HepG2 (cell line): ENCODE measurements at regions not wholly inside any gene's neighbourhood (a gene's known extent, or its start where the extent isn't known, plus 50 kb on each side); places are given as distances from the start of the nearest gene placed in this dataset.

ENCODE experiments used
- ATAC-seq: fragments of 200-7000 bp; cut with Tn5 transposase; 3 replicates; pipeline ENCODE4 v1.9.1; 2020; ENCODE audit warnings: mild to moderate bottlenecking, moderate library complexity
- BruUV-seq: library from RNA; stranded (reverse); fragments of 400-500 nt; replicated peaks from 2 replicates; lab custom pipeline; 2021; lab: Mats Ljungman, UMichigan
- CTCF ChIA-PET: fragments of 300-600 bp; formaldehyde crosslinking; extraction: SDS; loops from one replicate; lab custom pipeline; 2021; ENCODE audit warnings: low total read pairs, inconsistent platforms, low intra/inter-chr PET ratio; lab: Yijun Ruan, JAX
- POLR2A ChIA-PET: fragments of 350-600 bp; sonication (Branson Sonifier 250); formaldehyde crosslinking; loops from one replicate; lab custom pipeline; 2020; ENCODE audit warnings: antibody characterized with exemption, inconsistent platforms; lab: Yijun Ruan, JAX
- DNase-seq: peaks from one replicate; pipeline ENCODE4 v3.0.0-alpha.2; 2015; ENCODE audit warnings: low spot score
- FAIRE-seq: peaks from 3 replicates; lab custom pipeline; 2011; peaks lifted over from hg19 to GRCh38; lab: Jason Lieb, UNC
- H2AFZ ChIP-seq: one replicate; pipeline ENCODE4 v1.6.1; 2011; ENCODE audit warnings: low read length, inconsistent platforms
- H3K27ac ChIP-seq: fragments of 300-600 bp; 3 replicates; pipeline ENCODE4 v1.8.0; 2011; ENCODE audit warnings: mixed run types, mild to moderate bottlenecking, mixed read lengths, low read length, inconsistent platforms; ENCODE audit not compliant: insufficient read depth; ENCODE audit errors: extremely low read length
- H3K27me3 ChIP-seq, 2 experiments: fragments of 200-600 bp in 1 of 2; 2 replicates in 1 of 2; 3 replicates in 1 of 2; pipeline versions ENCODE4 v1.6.0 to v1.8.0; 2011; ENCODE audit warnings: low read length in 2 of 2, mild to moderate bottlenecking in 2 of 2, moderate library complexity in 2 of 2, inconsistent platforms in 1 of 2; ENCODE audit not compliant: insufficient read depth in 2 of 2, control insufficient read depth in 1 of 2
- H3K36me3 ChIP-seq, 2 experiments: fragments of 200-600 bp in 1 of 2; replicated peaks in 1 of 2; 2 replicates in 1 of 2; 3 replicates in 1 of 2; pipeline versions ENCODE4 v1.5.1 to v1.8.0; 2011; ENCODE audit warnings: low read length in 2 of 2, inconsistent platforms in 1 of 2; ENCODE audit not compliant: insufficient read depth in 2 of 2, control insufficient read depth in 1 of 2
- H3K4me1 ChIP-seq: 2 replicates; pipeline ENCODE4 v1.5.1; 2012; ENCODE audit warnings: low read length, inconsistent platforms; ENCODE audit not compliant: insufficient read depth
- H3K4me2 ChIP-seq: 2 replicates; pipeline ENCODE4 v1.6.0; 2011; ENCODE audit warnings: low read depth, low read length, inconsistent platforms
- H3K4me3 ChIP-seq, 3 experiments: fragments of 200-600 bp in 1 of 3; sonication (generic), shearing (Covaris generic) in 1 of 3; replicated peaks in 1 of 3; 2 replicates each; pipeline ENCODE4 v1.5.1; 2011 to 2016; ENCODE audit warnings: low read length in 3 of 3, inconsistent platforms in 2 of 3, low read depth in 2 of 3, mild to moderate bottlenecking in 2 of 3, control low read depth in 1 of 3, mixed read lengths in 1 of 3; ENCODE audit not compliant: insufficient read depth in 1 of 3
- H3K79me2 ChIP-seq: one replicate; pipeline ENCODE4 v1.6.1; 2011; ENCODE audit warnings: low read length, inconsistent platforms; ENCODE audit not compliant: insufficient read depth
- H3K9ac ChIP-seq: 2 replicates; pipeline ENCODE4 v1.6.0; 2011; ENCODE audit warnings: mild to moderate bottlenecking, low read depth, low read length, inconsistent platforms; ENCODE audit not compliant: insufficient read depth
- H3K9me3 ChIP-seq: 2 replicates; pipeline ENCODE4 v1.5.1; 2012; ENCODE audit warnings: mild to moderate bottlenecking, low read length
- H4K20me1 ChIP-seq: 2 replicates; pipeline ENCODE4 v1.6.0; 2011; ENCODE audit warnings: inconsistent platforms, mild to moderate bottlenecking, low read length, moderate library complexity; ENCODE audit not compliant: insufficient read depth
- ARID2 ChIP-seq: sonication (generic); formaldehyde crosslinking; IDR thresholded peaks from 2 replicates; pipeline ENCODE4 v1.8.1; 2022; ENCODE audit warnings: mild to moderate bottlenecking, missing genetic modification reagents, borderline replicate concordance
- CCAR2 ChIP-seq: fragments of 200-400 bp; formaldehyde crosslinking; optimal IDR thresholded peaks from 2 replicates; pipeline ENCODE3; 2018; ENCODE audit warnings: low read depth, mild to moderate bottlenecking, low read length, moderate library complexity
- FIP1L1 ChIP-seq: fragments of 200-400 bp; formaldehyde crosslinking; IDR thresholded peaks from 2 replicates; pipeline ENCODE4 v1.6.1; 2018; ENCODE audit warnings: low read depth, mild to moderate bottlenecking, low read length, moderate library complexity, borderline replicate concordance; ENCODE audit not compliant: insufficient read depth
- HOXA3 ChIP-seq: sonication (generic); formaldehyde crosslinking; IDR thresholded peaks from 2 replicates; pipeline ENCODE4 v1.5.0; 2020; ENCODE audit warnings: missing genetic modification reagents
- LCORL ChIP-seq, 2 experiments: fragments of 450-650 bp in 1 of 2; sonication (generic) in 1 of 2; formaldehyde crosslinking in 1 of 2; IDR thresholded peaks; 2 replicates each; pipeline versions ENCODE4 v1.5.0 to v1.6.1; 2017 to 2020; ENCODE audit warnings: antibody characterized with exemption in 1 of 2, missing genetic modification reagents in 1 of 2
- MIER2 ChIP-seq: IDR thresholded peaks from 2 replicates; pipeline ENCODE4 v1.6.1; 2016; ENCODE audit warnings: missing biosample characterization, missing genetic modification reagents
- MLLT10 ChIP-seq: sonication (generic); formaldehyde crosslinking; IDR thresholded peaks from 2 replicates; pipeline ENCODE4 v1.4.0; 2020; ENCODE audit warnings: missing genetic modification reagents
- MTA1 ChIP-seq: sonication (generic); formaldehyde crosslinking; IDR thresholded peaks from 2 replicates; pipeline ENCODE4 v1.4.0; 2020; ENCODE audit warnings: missing genetic modification reagents, mild to moderate bottlenecking, borderline replicate concordance
- SNAPC2 ChIP-seq: sonication (generic); formaldehyde crosslinking; IDR thresholded peaks from 2 replicates; pipeline ENCODE4 v1.8.1; 2022; ENCODE audit warnings: mild to moderate bottlenecking, missing genetic modification reagents
- TCF12 ChIP-seq, 2 experiments: fragments of 450-650 bp in 1 of 2; sonication (generic) in 1 of 2; formaldehyde crosslinking in 1 of 2; IDR thresholded peaks; 2 replicates each; pipeline versions ENCODE4 v1.6.1 to v1.8.0; 2017 to 2022; ENCODE audit warnings: antibody characterized with exemption in 1 of 2, mild to moderate bottlenecking in 1 of 2, missing genetic modification reagents in 1 of 2, moderate library complexity in 1 of 2
- ZFP90 ChIP-seq: sonication (generic); formaldehyde crosslinking; IDR thresholded peaks from 2 replicates; pipeline ENCODE4 v1.8.0; 2022; ENCODE audit warnings: missing genetic modification reagents, mild to moderate bottlenecking, inconsistent platforms, borderline replicate concordance
- ZNF562 ChIP-seq: sonication (generic); formaldehyde crosslinking; IDR thresholded peaks from 2 replicates; pipeline ENCODE4 v1.8.0; 2022; ENCODE audit warnings: missing genetic modification reagents, borderline replicate concordance
- ZNF879 ChIP-seq: sonication (generic); formaldehyde crosslinking; IDR thresholded peaks from 2 replicates; pipeline ENCODE4 v1.8.1; 2023; ENCODE audit warnings: missing genetic modification reagents
- WGBS: methylation state at CpG from one replicate; pipeline ENCODE4 v1.1.6; 2017; ENCODE audit warnings: low lambda C conversion rate; 5-methylcytosine and 5-hydroxymethylcytosine counted together
- in situ Hi-C: cut with HindIII; loops from 2 replicates; pipeline ENCODE4 v1.10.0; 2017; ENCODE audit warnings: low pct_unique_long_range_greater_than_20kb; ENCODE audit not compliant: extremely low pct_ligation_motif_present
- intact Hi-C: fragments of 100-400 bp; cut with micrococcal nuclease; formaldehyde crosslinking; loops from one replicate; pipeline ENCODE4 v1.10.0; 2022; ENCODE audit not compliant: unreplicated experiment
- TF ChIP-seq, protein P1 (sequence below): sonication (generic); formaldehyde crosslinking; IDR thresholded peaks from 2 replicates; pipeline ENCODE4 v1.4.0; 2020; ENCODE audit warnings: mild to moderate bottlenecking, low read depth, missing genetic modification reagents

- Histone ChIP-seq H3K4me1 (peaks cover 90% of the 10 kb centered on the region), H3K4me2 (no peak overlapping the region), H3K36me3 (no peaks in the 10 kb centered on the region), H3K27ac (peak overlapping the region; percentile 70), H4K20me1 (no peaks in the 10 kb centered on the region), H3K9ac (no peak overlapping the region; the same call in 1 of the 2 replicates), H2AFZ (no peak overlapping the region), H3K27me3 (no peaks in the 10 kb centered on the region), H3K4me3 (no peak overlapping the region), H3K9me3 (0 out of 2 replicates have a peak, but pooled peaks cover 7% of the 10 kb centered on the region), H3K79me2 (no peaks in the 10 kb centered on the region)
- FAIRE-seq (no peak), ATAC-seq (no peak), DNase-seq (no peak)
- intact Hi-C loops = no loop called here
- in situ Hi-C loops = no loop called here
- ChIA-PET POLR2A (no interaction called here), CTCF (no interaction called here)
- TF ChIP-seq MLLT10 (CRISPR knock-in tag) = no peak
- no peak for TF ChIP-seq LCORL (IDR thresholded peaks at IDR 0.05)
- 0 out of 2 replicates have a peak, but pooled peaks have one; percentile 9 for TF ChIP-seq LCORL (CRISPR knock-in tag; IDR thresholded peaks at IDR 0.05)
- no peak for TF ChIP-seq ZNF879 (CRISPR knock-in tag)
- TF ChIP-seq ARID2 (CRISPR knock-in tag) = no peak
- TF ChIP-seq ZFP90 = no peak
- 0 out of 2 replicates have a peak, but pooled peaks have one; percentile 5 for TF ChIP-seq MTA1 (CRISPR knock-in tag)
- WGBS = 97% methylated on average over 8 of the region's 8 CpGs
- no TSS peak for BruUV-seq
Observed at GRCh38 chr1:4271338-4271998, 371.4 kb upstream of the C1orf174 start.

DNA sequence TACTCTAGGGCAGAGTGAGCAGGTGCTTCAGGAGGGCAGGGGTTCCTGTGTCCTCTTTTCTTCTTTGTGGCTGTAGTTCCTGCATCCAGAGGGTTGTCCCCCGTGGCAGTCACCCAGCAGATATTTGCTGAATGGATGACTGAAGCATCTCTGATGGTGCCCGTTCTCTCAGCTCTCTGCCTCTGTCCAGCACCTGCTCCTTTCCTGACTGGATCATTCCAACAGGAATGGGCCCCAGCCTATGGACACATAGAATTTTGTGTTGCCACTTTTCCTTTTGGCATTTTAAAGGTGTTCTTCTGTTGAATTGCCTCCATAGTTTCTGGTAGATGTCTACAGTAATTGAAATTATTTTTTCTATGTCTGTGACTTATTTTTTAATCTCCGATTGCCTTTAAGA lies 372.5 kb upstream of the C1orf174 start:
- ChIA-PET POLR2A (no interaction called here), CTCF (no interaction called here)
- H4K20me1 ChIP-seq = no peaks in the 10 kb centered on the region
- H3K27me3 ChIP-seq = no peaks in the 10 kb centered on the region
- no peak for FAIRE-seq
- peak overlapping the region; percentile 70 for H3K27ac ChIP-seq
- in situ Hi-C loops (no loop called here), intact Hi-C loops (no loop called here)
- BruUV-seq = no TSS peak
- H3K4me3 ChIP-seq = no peak overlapping the region
- H3K36me3 ChIP-seq = no peaks in the 10 kb centered on the region
- H3K79me2 ChIP-seq = no peaks in the 10 kb centered on the region
- DNase-seq = no peak
- peaks cover 82% of the 10 kb centered on the region for H3K4me1 ChIP-seq
- H2AFZ ChIP-seq = no peak overlapping the region
- H3K9me3 ChIP-seq = peaks cover 13% of the 10 kb centered on the region
- no peak for ATAC-seq
- H3K9ac ChIP-seq = no peak overlapping the region
- no peak overlapping the region for H3K4me2 ChIP-seq
- 93% methylated on average over 3 of the region's 3 CpGs for WGBS
- no peak for TF ChIP-seq ZNF562
- TF ChIP-seq SNAPC2 = no peak
- TF ChIP-seq TCF12 (IDR thresholded peaks at IDR 0.05) = no peak
- TF ChIP-seq TCF12 (CRISPR knock-in tag; IDR thresholded peaks at IDR 0.05) = no peak
- TF ChIP-seq CCAR2 = no peak
- TF ChIP-seq, protein P1, sequence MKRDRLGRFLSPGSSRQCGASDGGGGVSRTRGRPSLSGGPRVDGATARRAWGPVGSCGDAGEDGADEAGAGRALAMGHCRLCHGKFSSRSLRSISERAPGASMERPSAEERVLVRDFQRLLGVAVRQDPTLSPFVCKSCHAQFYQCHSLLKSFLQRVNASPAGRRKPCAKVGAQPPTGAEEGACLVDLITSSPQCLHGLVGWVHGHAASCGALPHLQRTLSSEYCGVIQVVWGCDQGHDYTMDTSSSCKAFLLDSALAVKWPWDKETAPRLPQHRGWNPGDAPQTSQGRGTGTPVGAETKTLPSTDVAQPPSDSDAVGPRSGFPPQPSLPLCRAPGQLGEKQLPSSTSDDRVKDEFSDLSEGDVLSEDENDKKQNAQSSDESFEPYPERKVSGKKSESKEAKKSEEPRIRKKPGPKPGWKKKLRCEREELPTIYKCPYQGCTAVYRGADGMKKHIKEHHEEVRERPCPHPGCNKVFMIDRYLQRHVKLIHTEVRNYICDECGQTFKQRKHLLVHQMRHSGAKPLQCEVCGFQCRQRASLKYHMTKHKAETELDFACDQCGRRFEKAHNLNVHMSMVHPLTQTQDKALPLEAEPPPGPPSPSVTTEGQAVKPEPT (CRISPR knock-in tag) = no peak
- no peak for TF ChIP-seq FIP1L1
- no peak for TF ChIP-seq HOXA3 (CRISPR knock-in tag)
- TF ChIP-seq MIER2 = peak; percentile 56; the same call in 1 of the 2 replicates
